ENCODE measurements at regions not wholly inside any gene's neighbourhood (a gene's known extent, or its start where the extent isn't known, plus 50 kb on each side); places are given as distances from the start of the nearest gene placed in this dataset.

DNA sequence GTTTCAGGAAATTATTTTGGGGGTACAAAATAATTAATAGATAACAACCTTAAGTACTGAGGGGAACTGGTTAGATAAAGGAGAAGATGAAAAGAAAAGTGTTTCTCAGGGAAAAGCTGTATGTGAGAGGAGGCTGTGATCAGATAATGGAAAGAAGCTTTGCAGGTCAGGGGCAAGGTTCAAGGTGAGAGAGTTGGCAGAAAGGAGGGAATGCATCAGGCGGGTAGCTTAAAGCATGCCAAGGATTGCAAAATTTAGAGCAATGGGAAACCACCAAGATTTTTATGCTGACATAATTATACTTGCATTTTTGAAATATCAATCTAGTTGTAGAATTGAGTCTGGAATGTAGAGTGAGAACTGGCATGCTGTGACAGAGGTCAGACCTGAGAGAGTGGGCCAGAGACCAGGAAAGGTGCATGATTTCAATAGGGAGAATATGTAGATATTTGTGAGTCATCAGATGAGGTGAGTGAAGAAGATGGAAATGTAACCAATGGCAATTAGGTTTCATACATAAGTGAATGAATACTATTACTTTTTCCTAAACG is 508.7 kb downstream of the TRIML1 start:
- TF ChIP-seq, protein P1, sequence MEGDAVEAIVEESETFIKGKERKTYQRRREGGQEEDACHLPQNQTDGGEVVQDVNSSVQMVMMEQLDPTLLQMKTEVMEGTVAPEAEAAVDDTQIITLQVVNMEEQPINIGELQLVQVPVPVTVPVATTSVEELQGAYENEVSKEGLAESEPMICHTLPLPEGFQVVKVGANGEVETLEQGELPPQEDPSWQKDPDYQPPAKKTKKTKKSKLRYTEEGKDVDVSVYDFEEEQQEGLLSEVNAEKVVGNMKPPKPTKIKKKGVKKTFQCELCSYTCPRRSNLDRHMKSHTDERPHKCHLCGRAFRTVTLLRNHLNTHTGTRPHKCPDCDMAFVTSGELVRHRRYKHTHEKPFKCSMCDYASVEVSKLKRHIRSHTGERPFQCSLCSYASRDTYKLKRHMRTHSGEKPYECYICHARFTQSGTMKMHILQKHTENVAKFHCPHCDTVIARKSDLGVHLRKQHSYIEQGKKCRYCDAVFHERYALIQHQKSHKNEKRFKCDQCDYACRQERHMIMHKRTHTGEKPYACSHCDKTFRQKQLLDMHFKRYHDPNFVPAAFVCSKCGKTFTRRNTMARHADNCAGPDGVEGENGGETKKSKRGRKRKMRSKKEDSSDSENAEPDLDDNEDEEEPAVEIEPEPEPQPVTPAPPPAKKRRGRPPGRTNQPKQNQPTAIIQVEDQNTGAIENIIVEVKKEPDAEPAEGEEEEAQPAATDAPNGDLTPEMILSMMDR (conservative IDR thresholded peaks at IDR 0.05; ENCODE audit: control insufficient read depth, insufficient read depth, low read depth, low read length) = no peak
- no peak overlapping the region for H3K4me3 ChIP-seq (ENCODE audit: control insufficient read depth, low read depth, low read length)
- DNase-seq (ENCODE audit: low read depth) = no peak

DNA sequence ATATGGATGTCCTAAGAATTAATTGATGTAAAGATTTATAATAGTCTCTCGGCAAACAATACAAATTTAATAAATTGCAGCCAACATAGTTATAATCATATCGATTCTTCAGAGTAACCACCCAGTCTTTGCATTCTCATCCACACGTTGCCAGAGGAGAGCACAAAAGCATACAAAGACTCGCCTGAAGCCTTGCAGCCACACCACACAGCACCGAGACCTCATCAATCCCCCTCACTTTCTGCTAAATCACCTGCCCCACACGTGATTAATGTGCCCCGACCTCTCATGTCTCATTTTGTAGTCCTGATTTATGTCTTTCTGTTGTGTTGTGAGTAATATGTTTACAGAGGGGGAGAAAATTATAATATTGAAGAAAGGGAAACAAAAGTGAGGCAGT is 510.4 kb downstream of the TRIML1 start:
- TF ChIP-seq, protein P1 (conservative IDR thresholded peaks at IDR 0.05; ENCODE audit: control insufficient read depth, insufficient read depth, low read depth, low read length) = no peak
- H3K4me3 ChIP-seq (ENCODE audit: control insufficient read depth, low read depth, low read length) = no peak overlapping the region
- no peak for DNase-seq (ENCODE audit: low read depth)

DNA sequence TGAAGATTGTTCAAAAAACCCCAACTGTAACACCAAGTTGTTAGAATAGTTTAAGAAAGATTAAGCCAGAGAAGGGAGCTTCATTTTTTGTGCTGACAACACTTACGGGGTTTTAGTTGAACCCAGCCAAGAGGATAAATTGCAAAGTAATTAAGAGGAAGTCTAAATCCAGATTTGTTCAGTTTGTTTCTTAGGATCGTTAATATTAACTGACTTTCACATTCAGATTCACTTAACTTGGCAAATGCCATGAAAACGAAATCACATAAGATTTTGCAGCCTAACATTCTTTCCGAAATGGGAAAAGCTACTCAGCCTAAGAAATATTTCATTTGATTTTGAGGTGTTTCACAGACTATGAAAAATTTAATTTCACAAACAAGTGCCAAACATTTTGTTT is 511.3 kb downstream of the TRIML1 start:
- TF ChIP-seq, protein P1 (conservative IDR thresholded peaks at IDR 0.05; ENCODE audit: control insufficient read depth, insufficient read depth, low read depth, low read length) = no peak
- no peak overlapping the region for H3K4me3 ChIP-seq (ENCODE audit: control insufficient read depth, low read depth, low read length)
- no peak for DNase-seq (ENCODE audit: low read depth)

DNA sequence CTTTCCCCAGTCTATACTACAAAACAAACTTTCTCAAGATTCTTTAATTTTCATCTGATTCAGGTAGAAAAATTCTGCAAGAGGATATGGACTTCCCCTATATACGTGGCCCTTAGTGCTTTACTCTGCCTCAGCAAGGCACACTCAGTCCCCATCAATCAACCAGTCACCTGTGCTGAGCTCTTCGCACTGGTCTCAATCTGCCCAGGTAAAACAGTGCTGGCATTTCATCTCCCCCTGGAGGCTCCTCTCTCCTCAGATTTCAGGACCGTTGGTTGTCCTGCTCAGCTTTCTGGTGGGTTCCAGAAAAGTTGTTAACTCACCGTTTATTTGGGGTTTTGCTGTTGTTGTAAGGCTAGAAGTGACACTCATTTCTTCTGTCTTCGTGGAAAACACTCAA is 518.1 kb downstream of the TRIML1 start:
- no peak for DNase-seq (ENCODE audit: low read depth)
- TF ChIP-seq, protein P1 (conservative IDR thresholded peaks at IDR 0.05; ENCODE audit: control insufficient read depth, insufficient read depth, low read depth, low read length) = no peak
- no peak overlapping the region for H3K4me3 ChIP-seq (ENCODE audit: control insufficient read depth, low read depth, low read length)

DNA sequence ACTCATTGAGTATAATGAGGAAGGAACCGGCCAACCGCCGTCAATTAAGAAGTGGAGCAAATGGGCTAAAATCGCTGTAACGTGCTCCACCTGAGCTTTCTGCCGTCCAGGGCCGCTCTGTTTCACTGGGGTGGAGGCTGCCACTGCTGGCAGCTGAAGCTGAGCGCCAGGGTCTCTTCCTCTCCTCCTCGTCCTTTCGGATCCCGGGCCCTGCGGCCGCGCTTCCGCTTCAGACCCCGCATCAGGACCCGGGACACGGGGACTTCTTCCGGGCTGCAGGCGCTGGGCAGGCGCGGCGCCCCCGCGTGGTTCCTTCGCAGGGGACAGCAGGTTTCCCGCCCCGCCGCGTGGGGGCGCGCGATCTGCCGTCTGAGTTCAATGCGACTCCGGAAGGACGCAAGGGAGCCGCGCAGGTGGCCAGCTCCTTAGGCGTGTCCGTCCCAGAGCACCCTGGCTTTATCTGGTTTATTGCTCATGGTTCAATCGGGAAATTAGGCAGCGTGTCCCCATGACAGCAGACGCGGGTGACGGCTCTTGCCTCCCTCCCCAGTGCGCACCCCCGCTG is 519.8 kb downstream of the TRIML1 start:
- TF ChIP-seq, protein P1 (conservative IDR thresholded peaks at IDR 0.05; ENCODE audit: control insufficient read depth, insufficient read depth, low read depth, low read length) = no peak
- H3K4me3 ChIP-seq (ENCODE audit: control insufficient read depth, low read depth, low read length) = no peak overlapping the region
- DNase-seq (ENCODE audit: low read depth) = no peak

DNA sequence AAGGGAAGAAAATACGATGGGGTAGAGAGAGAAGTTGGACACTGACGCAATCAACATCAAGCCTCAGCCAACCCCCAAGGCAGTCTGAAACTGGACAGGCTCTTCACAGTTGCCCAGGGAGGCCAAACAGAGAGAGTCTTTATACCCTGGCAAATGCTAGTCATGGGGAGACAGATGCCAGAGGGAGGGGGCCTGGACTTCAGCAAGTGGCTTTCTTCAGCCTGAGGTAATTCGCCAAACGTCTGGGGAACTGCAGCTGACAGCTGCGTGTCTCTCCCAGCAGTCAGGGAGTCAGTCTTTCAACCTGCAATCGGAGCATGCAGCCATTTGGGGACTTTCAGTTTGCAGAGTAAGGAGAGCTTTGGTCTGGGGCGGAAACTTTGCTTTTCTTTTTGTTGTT is 521.6 kb downstream of the TRIML1 start:
- DNase-seq (ENCODE audit: low read depth) = no peak
- TF ChIP-seq, protein P1 (conservative IDR thresholded peaks at IDR 0.05; ENCODE audit: control insufficient read depth, insufficient read depth, low read depth, low read length) = no peak
- no peak overlapping the region for H3K4me3 ChIP-seq (ENCODE audit: control insufficient read depth, low read depth, low read length)

DNA sequence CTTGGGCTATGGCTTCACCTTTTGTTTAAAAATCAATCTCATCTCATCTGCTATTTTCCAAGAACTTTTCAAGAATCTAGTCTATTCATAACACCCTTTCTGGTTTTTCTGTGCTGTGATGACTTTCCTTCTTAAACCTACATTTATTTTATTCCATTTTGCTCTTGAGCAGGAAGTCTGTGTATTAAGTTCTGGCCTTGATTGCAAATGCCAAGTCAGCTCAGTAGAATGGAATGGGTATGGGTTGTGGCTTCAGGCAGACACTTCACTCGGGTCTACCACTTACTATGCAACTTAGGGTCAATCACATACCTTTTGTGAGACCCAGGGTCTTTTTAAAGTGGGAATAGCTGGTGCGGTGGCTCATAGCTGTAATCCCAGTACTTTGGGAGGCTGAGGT is 522.3 kb downstream of the TRIML1 start:
- H3K4me3 ChIP-seq (ENCODE audit: control insufficient read depth, low read depth, low read length) = no peak overlapping the region
- DNase-seq (ENCODE audit: low read depth) = peak; percentile 14
- TF ChIP-seq, protein P1 (conservative IDR thresholded peaks at IDR 0.05; ENCODE audit: control insufficient read depth, insufficient read depth, low read depth, low read length) = no peak
